Peyer's patch (tissue), 4 donors: ENCODE measurements at regions not wholly inside any gene's neighbourhood (a gene's known extent, or its start where the extent isn't known, plus 50 kb on each side); places are given as distances from the start of the nearest gene placed in this dataset.

ENCODE experiments used
- POLR2A ChIP-seq, 2 donors: fragments of 450-650 bp; IDR thresholded peaks; one replicate each; pipeline ENCODE4 v1.5.1; 2017; ENCODE audit warnings: antibody characterized with exemption in 2 of 2, mild to moderate bottlenecking in 2 of 2, moderate library complexity in 2 of 2
- TF ChIP-seq, protein P1 (sequence below), 6 experiments: fragments of 450-650 bp in 4 of 6; fragments of 200-600 bp in 2 of 6; sonication (generic) in 1 of 6; IDR thresholded peaks; one replicate each; pipeline ENCODE4 v1.5.1; 2017 to 2019; ENCODE audit warnings: antibody characterized with exemption in 6 of 6, mild to moderate bottlenecking in 3 of 6, moderate library complexity in 1 of 6

DNA sequence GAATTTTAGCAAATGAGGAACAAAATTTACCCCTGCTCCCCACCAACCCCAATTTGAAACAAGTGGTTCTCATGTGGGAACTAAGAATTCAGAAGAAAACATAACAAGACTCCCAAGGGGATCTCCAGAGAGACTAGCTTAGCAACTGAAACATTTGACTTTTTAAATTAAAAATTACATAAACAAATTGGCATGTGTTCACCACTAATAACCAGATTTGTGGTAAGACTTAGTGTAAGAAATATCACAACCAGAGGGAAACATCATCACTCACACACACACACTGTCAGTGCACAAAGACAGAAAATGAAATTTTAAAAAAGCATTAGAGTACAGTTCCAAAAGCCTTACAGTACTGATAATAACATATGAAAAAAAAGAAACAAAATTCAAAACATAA lies 348.8 kb downstream of the CGGBP1 start:
- TF ChIP-seq POLR2A (IDR thresholded peaks at IDR 0.05) = no peak
- TF ChIP-seq, protein P1, sequence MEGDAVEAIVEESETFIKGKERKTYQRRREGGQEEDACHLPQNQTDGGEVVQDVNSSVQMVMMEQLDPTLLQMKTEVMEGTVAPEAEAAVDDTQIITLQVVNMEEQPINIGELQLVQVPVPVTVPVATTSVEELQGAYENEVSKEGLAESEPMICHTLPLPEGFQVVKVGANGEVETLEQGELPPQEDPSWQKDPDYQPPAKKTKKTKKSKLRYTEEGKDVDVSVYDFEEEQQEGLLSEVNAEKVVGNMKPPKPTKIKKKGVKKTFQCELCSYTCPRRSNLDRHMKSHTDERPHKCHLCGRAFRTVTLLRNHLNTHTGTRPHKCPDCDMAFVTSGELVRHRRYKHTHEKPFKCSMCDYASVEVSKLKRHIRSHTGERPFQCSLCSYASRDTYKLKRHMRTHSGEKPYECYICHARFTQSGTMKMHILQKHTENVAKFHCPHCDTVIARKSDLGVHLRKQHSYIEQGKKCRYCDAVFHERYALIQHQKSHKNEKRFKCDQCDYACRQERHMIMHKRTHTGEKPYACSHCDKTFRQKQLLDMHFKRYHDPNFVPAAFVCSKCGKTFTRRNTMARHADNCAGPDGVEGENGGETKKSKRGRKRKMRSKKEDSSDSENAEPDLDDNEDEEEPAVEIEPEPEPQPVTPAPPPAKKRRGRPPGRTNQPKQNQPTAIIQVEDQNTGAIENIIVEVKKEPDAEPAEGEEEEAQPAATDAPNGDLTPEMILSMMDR (IDR thresholded peaks at IDR 0.05) = no peak
